Heart left ventricle (tissue), 16 donors: ENCODE measurements at regions not wholly inside any gene's neighbourhood (a gene's known extent, or its start where the extent isn't known, plus 50 kb on each side); places are given as distances from the start of the nearest gene placed in this dataset.

Experiments
- ATAC-seq, 4 donors: fragments of 200-7000 bp; cut with Tn5 transposase; one replicate each; pipeline ENCODE4 v1.9.1; 2020 to 2022; ENCODE audit warnings: moderate library complexity in 4 of 4, mild to moderate bottlenecking in 3 of 4, moderate number of reproducible peaks in 1 of 4
- DNase-seq, 5 donors: peaks; one replicate each; pipeline ENCODE4 v3.0.0-alpha.2; 2020
- H3K27ac ChIP-seq, 12 donors: fragments of 200-600 bp; sonication (generic) in 4 of 12; one replicate each; pipeline versions ENCODE4 v1.5.0 to v1.8.0; 2016 to 2022; ENCODE audit warnings: mild to moderate bottlenecking in 2 of 12
- H3K27me3 ChIP-seq, 9 donors: fragments of 200-600 bp; sonication (generic) in 2 of 9; one replicate each; pipeline versions ENCODE4 v1.5.1 to v1.8.0; 2016 to 2022; ENCODE audit warnings: mild to moderate bottlenecking in 3 of 9
- H3K36me3 ChIP-seq, 9 donors: fragments of 200-600 bp; sonication (generic) in 2 of 9; one replicate each; pipeline versions ENCODE4 v1.5.0 to v1.8.0; 2018 to 2022; ENCODE audit warnings: mild to moderate bottlenecking in 2 of 9
- H3K4me1 ChIP-seq, 12 donors: fragments of 200-600 bp; sonication (generic) in 4 of 12; one replicate each; pipeline versions ENCODE4 v1.5.0 to v1.8.0; 2016 to 2022; ENCODE audit warnings: mild to moderate bottlenecking in 3 of 12
- H3K4me3 ChIP-seq, 12 donors: fragments of 200-600 bp; sonication (generic) in 4 of 12; one replicate each; pipeline versions ENCODE4 v1.5.0 to v1.8.0; 2017 to 2022; ENCODE audit warnings: mild to moderate bottlenecking in 9 of 12, moderate library complexity in 4 of 12
- H3K9me3 ChIP-seq, 12 donors: fragments of 200-600 bp; sonication (generic) in 4 of 12; one replicate each; pipeline versions ENCODE4 v1.5.0 to v1.8.0; 2016 to 2022; ENCODE audit warnings: mild to moderate bottlenecking in 1 of 12
- CTCF ChIP-seq, 12 donors: fragments of 200-600 bp; sonication (generic) in 4 of 12; IDR thresholded peaks; one replicate each; pipeline versions ENCODE4 v1.5.0 to v1.8.0; 2018 to 2022; ENCODE audit warnings: antibody characterized with exemption in 12 of 12, mild to moderate bottlenecking in 5 of 12
- POLR2A ChIP-seq, 2 donors: fragments of 450-650 bp; IDR thresholded peaks; one replicate each; pipeline ENCODE4 v1.6.1; 2017; ENCODE audit warnings: antibody characterized with exemption in 2 of 2, mild to moderate bottlenecking in 2 of 2, moderate library complexity in 2 of 2
- WGBS, 4 donors: extraction: QIAGEN DNeasy Blood & Tissue Kit in 2 of 4; methylation state at CpG; one replicate each; pipeline versions ENCODE4 v1.1.5 to v1.1.7; 2013 to 2018; 5-methylcytosine and 5-hydroxymethylcytosine counted together
- intact Hi-C, 10 donors: fragments of 100-400 bp; cut with DNase I; formaldehyde crosslinking; loops; one replicate each; pipeline versions ENCODE4 v1.11.1 to v1.14.2; 2022
- donor health status: ischemic (EF 13 %, LVEDD 7.1; RV severe dilation, severe dysfunction).
- donor health status: healthy with polysubstance abuse.
- donor health status: DM: no; HTN: yes; CAD: no.
- donor health status: DM: no; HTN: no; CAD: no.
- donor health status: ischemic (EF 25% LVEDD 6.9; RV normal size, moderate dysfunction).
- donor health status: ischemic (EF 25% LVEDD 5.7; RV mildly dilated, moderate dysfunction).
- donor health status: healthy.
- donor health status: DM: yes; HTN: yes; CAD: no.
- donor health status: ischemic (EF 35%, LVEDD 5.7; RV mildly dilated, moderate dysfunction).
- donor health status: nonischemic (EF 11% LVEDD 7.7; RV severe dilation, severe dysfunction).
- donor health status: DM: yes; HTN: yes; CAD: no.
- donor health status: PGD.
- donor health status: ischemic (EF 29% LVEDD 5.4; RV normal size, mild dysfunction).
- donor health status: nonischemic (EF 23%, LVEDD 6.1; RV moderate dilation, normal function).

GRCh38 chr20:60751826-60752225 lies 500.2 kb upstream of the CDH4 start:
- no peaks in the 10 kb centered on the region for H3K36me3 ChIP-seq
- TF ChIP-seq CTCF (IDR thresholded peaks at IDR 0.05) = no peak
- no peak for TF ChIP-seq POLR2A (IDR thresholded peaks at IDR 0.05)

GRCh38 chr20:60752741-60753420 lies 499.2 kb upstream of the CDH4 start:
- TF ChIP-seq CTCF (IDR thresholded peaks at IDR 0.05) = no peak
- no peak for TF ChIP-seq POLR2A (IDR thresholded peaks at IDR 0.05)
- Histone ChIP-seq H3K4me3 (no peak overlapping the region), H3K27ac (no peak overlapping the region), H3K36me3 (no peaks in the 10 kb centered on the region), H3K9me3 (no peaks in the 10 kb centered on the region), H3K4me1 (no peaks in the 10 kb centered on the region), H3K27me3 (no peaks in the 10 kb centered on the region)
- intact Hi-C loops = no loop called here
- ATAC-seq (no peak), DNase-seq (no peak)
- WGBS, 4 donors = 57 to 67% (median 64%) methylated on average over 17 of the region's 17 CpGs

More at GRCh38 chr20:60751826-60752225, 500.2 kb upstream of the CDH4 start:
- intact Hi-C loops = no loop called here
- Histone ChIP-seq H3K9me3 (no peaks in the 10 kb centered on the region), H3K27me3 (no peaks in the 10 kb centered on the region), H3K4me3 (no peak overlapping the region), H3K27ac (no peak overlapping the region), H3K4me1 (no peaks in the 10 kb centered on the region)
- ATAC-seq (no peak), DNase-seq (no peak)
- WGBS, 4 donors = 79 to 82% (median 81%) methylated on average over 7 of the region's 7 CpGs

GRCh38 chr20:60754856-60755255 lies 497.2 kb upstream of the CDH4 start:
- Histone ChIP-seq H3K36me3 (no peaks in the 10 kb centered on the region), H3K27me3 (no peaks in the 10 kb centered on the region), H3K4me3 (no peak overlapping the region), H3K9me3 (peaks cover 0 to 6% (median 0%) of the 10 kb centered on the region in 12 donors), H3K4me1 (no peaks in the 10 kb centered on the region), H3K27ac (no peak overlapping the region)
- DNase-seq (no peak), ATAC-seq (no peak)
- WGBS, 4 donors = 48 to 64% (median 53%) methylated on average over 4 of the region's 4 CpGs
- no peak for TF ChIP-seq CTCF (IDR thresholded peaks at IDR 0.05)
- TF ChIP-seq POLR2A (IDR thresholded peaks at IDR 0.05) = no peak
- intact Hi-C loops = no loop called here

DNA sequence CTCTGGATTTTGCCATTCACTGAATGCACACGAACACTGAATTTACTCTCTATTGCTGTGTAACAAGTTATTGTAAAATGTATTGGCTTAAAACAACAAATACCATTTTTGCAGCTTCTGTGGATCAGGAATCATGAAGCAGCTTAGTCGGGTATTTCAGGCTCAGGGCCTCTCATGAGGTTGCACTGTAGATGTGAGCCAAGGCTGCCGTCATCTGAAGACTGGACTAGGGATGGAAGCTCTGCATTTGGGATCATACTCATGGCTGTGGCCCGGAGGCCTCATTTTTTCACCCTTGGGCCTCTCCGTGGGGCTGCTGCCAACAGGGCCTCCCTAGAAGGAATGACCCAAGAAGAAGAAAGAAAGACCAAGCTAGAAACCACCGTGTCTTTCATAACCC lies 492.4 kb upstream of the CDH4 start:
- peaks cover 0 to 6% (median 0%) of the 10 kb centered on the region in 12 donors for H3K9me3 ChIP-seq
- no peak for TF ChIP-seq CTCF (IDR thresholded peaks at IDR 0.05)
- WGBS, 4 donors = 76 to 85% (median 82%) methylated on average over 6 of the region's 6 CpGs
- DNase-seq (no peak), ATAC-seq (no peak)
- intact Hi-C loops = loop anchor here in 1 of 10 donors (10.0 kb wide), 1 partner anchor 85 kb away; no protein-coding TSS in a partner anchor
- no peaks in the 10 kb centered on the region for H3K36me3 ChIP-seq
- H3K4me1 ChIP-seq = no peaks in the 10 kb centered on the region
- H3K4me3 ChIP-seq = no peak overlapping the region
- peaks cover 0 to 4% (median 0%) of the 10 kb centered on the region in 9 donors for H3K27me3 ChIP-seq
- H3K27ac ChIP-seq = no peak overlapping the region
